Natural killer cell treated with Interleukin-12 subunit alpha and Interleukin-12 subunit beta and Interleukin-15 and Interleukin-18, amount 100 ng/mL, for 72 hours (primary cell): ENCODE measurements at regions not wholly inside any gene's neighbourhood (a gene's known extent, or its start where the extent isn't known, plus 50 kb on each side); places are given as distances from the start of the nearest gene placed in this dataset.
A peak's percentile ranks its signal among the peaks of the same experiment; 100 is the strongest.

Experiments
- ATAC-seq, 2 donors: fragments of 150-1000 bp; cut with Tn5 transposase in 1 of 2; sonication (Bioruptor Pico), chemical (Tn5 transposase) in 1 of 2; 2 replicates each; pipeline ENCODE4 v1.10.0; 2021
- DNase-seq: peaks from one replicate; pipeline ENCODE4 v3.0.0; 2022; ENCODE audit warnings: low spot score
- H3K27ac Mint-ChIP-seq, 2 donors: 1 replicate in 1 of 2; 2 replicates in 1 of 2; pipeline ENCODE4 v1.8.0; 2022; ENCODE audit warnings: mixed read lengths in 2 of 2, mild to moderate bottlenecking in 1 of 2, moderate library complexity in 1 of 2
- H3K27me3 Mint-ChIP-seq, 2 donors: 1 replicate in 1 of 2; 2 replicates in 1 of 2; pipeline ENCODE4 v1.8.0; 2022; ENCODE audit warnings: mixed read lengths in 2 of 2
- H3K36me3 Mint-ChIP-seq: one replicate; pipeline ENCODE4 v1.8.0; 2022; ENCODE audit warnings: mixed read lengths
- H3K4me1 Mint-ChIP-seq, 2 donors: 1 replicate in 1 of 2; 2 replicates in 1 of 2; pipeline ENCODE4 v1.8.0; 2022; ENCODE audit warnings: low read depth in 2 of 2, mixed read lengths in 2 of 2, mild to moderate bottlenecking in 1 of 2
- H3K4me3 Mint-ChIP-seq: one replicate; pipeline ENCODE4 v1.8.0; 2022; ENCODE audit warnings: mixed read lengths
- H3K9me3 Mint-ChIP-seq: 2 replicates; pipeline ENCODE4 v1.8.0; 2022; ENCODE audit warnings: mixed read lengths

GRCh38 chr2:44116319-44116718 is 52.4 kb upstream of the PPM1B start:
- H3K27me3 Mint-ChIP-seq: peaks cover 0 to 3% of the 10 kb centered on the region in 2 donors
- H3K4me3 Mint-ChIP-seq: no peak overlapping the region
- no peaks in the 10 kb centered on the region for H3K36me3 Mint-ChIP-seq
- ATAC-seq (no peak), DNase-seq (no peak)
- H3K9me3 Mint-ChIP-seq: no peaks in the 10 kb centered on the region
- no peak overlapping the region for H3K27ac Mint-ChIP-seq
- H3K4me1 Mint-ChIP-seq: peaks cover 5% of the 10 kb centered on the region in 2 donors

- Mint-ChIP-seq H3K27me3 (peaks cover 0 to 3% of the 10 kb centered on the region in 2 donors), H3K27ac (no peak overlapping the region), H3K4me1 (peaks cover 5 to 13% of the 10 kb centered on the region in 2 donors), H3K4me3 (no peak overlapping the region), H3K9me3 (no peaks in the 10 kb centered on the region), H3K36me3 (no peaks in the 10 kb centered on the region)
- no peak for DNase-seq
- peak in 1 of 2 donors; percentile 64 for ATAC-seq
Measured at GRCh38 chr2:44118257-44118656, 50.4 kb upstream of the PPM1B start.
